ENCODE measurements at regions not wholly inside any gene's neighbourhood (a gene's known extent, or its start where the extent isn't known, plus 50 kb on each side); places are given as distances from the start of the nearest gene placed in this dataset.

DNA sequence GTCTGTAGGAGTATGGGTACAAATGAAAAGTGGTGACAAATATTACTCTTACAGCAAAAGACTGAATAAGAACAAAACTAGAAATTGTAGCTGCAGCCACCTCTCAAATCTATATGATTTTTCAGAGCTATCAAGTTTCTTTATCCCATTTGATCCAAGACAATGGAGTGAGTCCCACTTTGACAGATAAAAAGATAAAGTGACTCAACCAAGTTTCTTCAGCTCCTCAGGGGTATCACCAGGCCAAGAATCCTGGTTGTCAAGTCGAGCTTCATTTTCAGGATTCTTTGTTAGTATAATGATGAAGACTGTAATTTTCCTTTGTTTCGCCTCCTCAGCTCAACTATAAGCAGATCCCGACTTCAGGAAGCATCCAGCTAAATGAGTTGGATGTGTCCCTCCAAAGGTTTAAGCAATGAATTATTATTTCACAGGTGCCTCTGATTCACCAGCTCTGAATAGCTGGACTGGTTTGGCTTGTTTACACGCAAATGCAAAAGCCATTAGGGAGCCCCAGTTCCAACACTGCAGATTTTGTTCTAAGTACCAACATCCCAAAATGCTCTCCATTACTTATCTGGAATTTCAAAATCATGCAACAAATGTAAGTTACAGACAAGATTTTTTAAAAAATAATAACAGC lies 238.9 kb downstream of the MAFB start:
- TF ChIP-seq, protein P1, sequence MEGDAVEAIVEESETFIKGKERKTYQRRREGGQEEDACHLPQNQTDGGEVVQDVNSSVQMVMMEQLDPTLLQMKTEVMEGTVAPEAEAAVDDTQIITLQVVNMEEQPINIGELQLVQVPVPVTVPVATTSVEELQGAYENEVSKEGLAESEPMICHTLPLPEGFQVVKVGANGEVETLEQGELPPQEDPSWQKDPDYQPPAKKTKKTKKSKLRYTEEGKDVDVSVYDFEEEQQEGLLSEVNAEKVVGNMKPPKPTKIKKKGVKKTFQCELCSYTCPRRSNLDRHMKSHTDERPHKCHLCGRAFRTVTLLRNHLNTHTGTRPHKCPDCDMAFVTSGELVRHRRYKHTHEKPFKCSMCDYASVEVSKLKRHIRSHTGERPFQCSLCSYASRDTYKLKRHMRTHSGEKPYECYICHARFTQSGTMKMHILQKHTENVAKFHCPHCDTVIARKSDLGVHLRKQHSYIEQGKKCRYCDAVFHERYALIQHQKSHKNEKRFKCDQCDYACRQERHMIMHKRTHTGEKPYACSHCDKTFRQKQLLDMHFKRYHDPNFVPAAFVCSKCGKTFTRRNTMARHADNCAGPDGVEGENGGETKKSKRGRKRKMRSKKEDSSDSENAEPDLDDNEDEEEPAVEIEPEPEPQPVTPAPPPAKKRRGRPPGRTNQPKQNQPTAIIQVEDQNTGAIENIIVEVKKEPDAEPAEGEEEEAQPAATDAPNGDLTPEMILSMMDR (conservative IDR thresholded peaks at IDR 0.05 in 1 of 2, IDR thresholded peaks at IDR 0.05 in 1 of 2; ENCODE audit: extremely low read depth in 1 of 2, insufficient read depth in 1 of 2, low read depth in 1 of 2, low read length in 2 of 2), result no peak
- no peak for TF ChIP-seq EZH2 (IDR thresholded peaks at IDR 0.05; ENCODE audit: borderline replicate concordance, low read length)
